OCI-LY3 (cell line): ENCODE measurements at regions not wholly inside any gene's neighbourhood (a gene's known extent, or its start where the extent isn't known, plus 50 kb on each side); places are given as distances from the start of the nearest gene placed in this dataset.

ENCODE experiments used
- EZH2phosphoT487 ChIP-seq: fragments of 200-600 bp; shearing (Covaris generic); IDR thresholded peaks from 2 replicates; pipeline ENCODE4 v1.6.1; 2018; ENCODE audit warnings: antibody characterized with exemption, mixed run types, low read depth
- TF ChIP-seq, protein P1 (sequence below): fragments of 200-600, 300-600 bp; sonication (generic); IDR thresholded peaks from 2 replicates; pipeline ENCODE4 v1.5.1; 2014; ENCODE audit warnings: antibody characterized with exemption, low read length, low read depth

DNA sequence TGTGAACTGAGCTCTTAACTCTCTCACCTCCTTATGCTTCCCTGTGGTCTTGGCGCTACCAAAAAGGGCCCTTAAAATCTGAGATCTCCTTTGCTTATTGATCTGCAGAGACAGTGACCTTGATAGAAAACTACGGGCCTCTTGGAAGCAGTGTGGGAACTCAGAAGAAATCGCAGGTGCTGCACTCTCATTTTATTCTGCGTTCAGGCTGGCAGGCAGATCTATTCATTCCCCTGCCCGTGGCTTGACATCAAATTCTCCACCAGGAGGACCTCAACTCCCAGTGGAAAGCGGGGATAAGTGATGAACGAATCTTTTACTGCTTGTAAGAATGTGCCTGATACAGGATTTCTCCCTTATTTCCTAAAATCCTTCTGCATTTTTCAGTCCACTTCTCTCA lies 143.2 kb upstream of the SEL1L start:
- TF ChIP-seq, protein P1, sequence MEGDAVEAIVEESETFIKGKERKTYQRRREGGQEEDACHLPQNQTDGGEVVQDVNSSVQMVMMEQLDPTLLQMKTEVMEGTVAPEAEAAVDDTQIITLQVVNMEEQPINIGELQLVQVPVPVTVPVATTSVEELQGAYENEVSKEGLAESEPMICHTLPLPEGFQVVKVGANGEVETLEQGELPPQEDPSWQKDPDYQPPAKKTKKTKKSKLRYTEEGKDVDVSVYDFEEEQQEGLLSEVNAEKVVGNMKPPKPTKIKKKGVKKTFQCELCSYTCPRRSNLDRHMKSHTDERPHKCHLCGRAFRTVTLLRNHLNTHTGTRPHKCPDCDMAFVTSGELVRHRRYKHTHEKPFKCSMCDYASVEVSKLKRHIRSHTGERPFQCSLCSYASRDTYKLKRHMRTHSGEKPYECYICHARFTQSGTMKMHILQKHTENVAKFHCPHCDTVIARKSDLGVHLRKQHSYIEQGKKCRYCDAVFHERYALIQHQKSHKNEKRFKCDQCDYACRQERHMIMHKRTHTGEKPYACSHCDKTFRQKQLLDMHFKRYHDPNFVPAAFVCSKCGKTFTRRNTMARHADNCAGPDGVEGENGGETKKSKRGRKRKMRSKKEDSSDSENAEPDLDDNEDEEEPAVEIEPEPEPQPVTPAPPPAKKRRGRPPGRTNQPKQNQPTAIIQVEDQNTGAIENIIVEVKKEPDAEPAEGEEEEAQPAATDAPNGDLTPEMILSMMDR, result no peak
- TF ChIP-seq EZH2phosphoT487, result no peak
